ENCODE measurements at regions not wholly inside any gene's neighbourhood (a gene's known extent, or its start where the extent isn't known, plus 50 kb on each side); places are given as distances from the start of the nearest gene placed in this dataset.

- Histone ChIP-seq H3K4me3 (ENCODE audit: low read length) (no peak overlapping the region), H3K4me2 (ENCODE audit: low read length) (no peak overlapping the region), H4K20me1 (ENCODE audit: insufficient read depth, low read length) (no peaks in the 10 kb centered on the region), H2AFZ (ENCODE audit: low read depth, low read length) (no peak overlapping the region), H3K9ac (ENCODE audit: low read length) (no peak overlapping the region), H3K9me3 (ENCODE audit: insufficient read depth, low read length) (no peaks in the 10 kb centered on the region), H3K27me3 (ENCODE audit: low read depth, low read length) (no peaks in the 10 kb centered on the region), H3K4me1 (ENCODE audit: low read length) (no peaks in the 10 kb centered on the region), H3K79me2 (ENCODE audit: low read length) (no peaks in the 10 kb centered on the region), H3K36me3 (replicated peaks; ENCODE audit: low read depth, low read length) (no peaks in the 10 kb centered on the region), H3K27ac (ENCODE audit: low read length) (no peak overlapping the region)
- TF ChIP-seq CTCF (IDR thresholded peaks at IDR 0.05; ENCODE audit: low read depth, low read length) (peak; percentile 62), EZH2phosphoT487 (IDR thresholded peaks at IDR 0.05; ENCODE audit: low read depth) (no peak)
These were observed 163.3 kb downstream of the HS3ST2 start for GRCh38 chr16:22977294-22977697.

- TF ChIP-seq CTCF (IDR thresholded peaks at IDR 0.05; ENCODE audit: low read depth, low read length) (no peak), EZH2phosphoT487 (IDR thresholded peaks at IDR 0.05; ENCODE audit: low read depth) (no peak)
- H3K4me3 ChIP-seq (ENCODE audit: low read length) = no peak overlapping the region
These were observed 159.6 kb downstream of the HS3ST2 start for GRCh38 chr16:22973522-22973921.

GRCh38 chr16:22971346-22971924, 157.5 kb downstream of the HS3ST2 start:
- H3K27ac ChIP-seq (ENCODE audit: low read length) = no peak overlapping the region
- H3K4me1 ChIP-seq (ENCODE audit: low read length) = no peaks in the 10 kb centered on the region
- H3K4me2 ChIP-seq (ENCODE audit: low read length) = no peak overlapping the region
- no peak for TF ChIP-seq CTCF (IDR thresholded peaks at IDR 0.05; ENCODE audit: low read depth, low read length)
- TF ChIP-seq EZH2phosphoT487 (IDR thresholded peaks at IDR 0.05; ENCODE audit: low read depth) = no peak
- no peak overlapping the region for H2AFZ ChIP-seq (ENCODE audit: low read depth, low read length)
- H3K4me3 ChIP-seq (ENCODE audit: low read length) = no peak overlapping the region
- H3K9me3 ChIP-seq (ENCODE audit: insufficient read depth, low read length) = no peaks in the 10 kb centered on the region
- H3K36me3 ChIP-seq (replicated peaks; ENCODE audit: low read depth, low read length) = no peaks in the 10 kb centered on the region
- peaks cover 19% of the 10 kb centered on the region for H3K27me3 ChIP-seq (ENCODE audit: low read depth, low read length)
- H3K9ac ChIP-seq (ENCODE audit: low read length) = no peak overlapping the region
- H3K79me2 ChIP-seq (ENCODE audit: low read length) = no peaks in the 10 kb centered on the region
- no peaks in the 10 kb centered on the region for H4K20me1 ChIP-seq (ENCODE audit: insufficient read depth, low read length)

More at GRCh38 chr16:22973522-22973921, 159.6 kb downstream of the HS3ST2 start:
- no peak overlapping the region for H3K9ac ChIP-seq (ENCODE audit: low read length)
- no peaks in the 10 kb centered on the region for H3K9me3 ChIP-seq (ENCODE audit: insufficient read depth, low read length)
- no peak overlapping the region for H3K27ac ChIP-seq (ENCODE audit: low read length)
- H2AFZ ChIP-seq (ENCODE audit: low read depth, low read length) = no peak overlapping the region
- H3K4me1 ChIP-seq (ENCODE audit: low read length) = no peaks in the 10 kb centered on the region
- no peaks in the 10 kb centered on the region for H3K79me2 ChIP-seq (ENCODE audit: low read length)
- H3K4me2 ChIP-seq (ENCODE audit: low read length) = no peak overlapping the region
- no peaks in the 10 kb centered on the region for H4K20me1 ChIP-seq (ENCODE audit: insufficient read depth, low read length)
- peaks cover 9% of the 10 kb centered on the region for H3K27me3 ChIP-seq (ENCODE audit: low read depth, low read length)
- H3K36me3 ChIP-seq (replicated peaks; ENCODE audit: low read depth, low read length) = no peaks in the 10 kb centered on the region

- Histone ChIP-seq H3K27me3 (ENCODE audit: low read depth, low read length) (peaks cover 28% of the 10 kb centered on the region), H3K4me1 (ENCODE audit: low read length) (no peaks in the 10 kb centered on the region), H3K9ac (ENCODE audit: low read length) (no peak overlapping the region), H4K20me1 (ENCODE audit: insufficient read depth, low read length) (no peaks in the 10 kb centered on the region), H2AFZ (ENCODE audit: low read depth, low read length) (no peak overlapping the region), H3K36me3 (replicated peaks; ENCODE audit: low read depth, low read length) (no peaks in the 10 kb centered on the region), H3K4me2 (ENCODE audit: low read length) (no peak overlapping the region), H3K4me3 (ENCODE audit: low read length) (no peak overlapping the region), H3K27ac (ENCODE audit: low read length) (no peak overlapping the region), H3K79me2 (ENCODE audit: low read length) (no peaks in the 10 kb centered on the region), H3K9me3 (ENCODE audit: insufficient read depth, low read length) (no peaks in the 10 kb centered on the region)
- TF ChIP-seq EZH2phosphoT487 (IDR thresholded peaks at IDR 0.05; ENCODE audit: low read depth) = no peak
- TF ChIP-seq CTCF (IDR thresholded peaks at IDR 0.05; ENCODE audit: low read depth, low read length) = no peak
These were observed 156.4 kb downstream of the HS3ST2 start for GRCh38 chr16:22970209-22970865.
